ENCODE measurements at regions not wholly inside any gene's neighbourhood (a gene's known extent, or its start where the extent isn't known, plus 50 kb on each side); places are given as distances from the start of the nearest gene placed in this dataset.
"Not testable (repeated sequence)": the region's sequence is repeated elsewhere in the genome, so short reads cannot be mapped to it uniquely, and the experiment has no call there.

GRCh38 chr9:33695856-33696255 is 99.5 kb upstream of the PRSS3 start:
- DNase-seq = no peak

DNA sequence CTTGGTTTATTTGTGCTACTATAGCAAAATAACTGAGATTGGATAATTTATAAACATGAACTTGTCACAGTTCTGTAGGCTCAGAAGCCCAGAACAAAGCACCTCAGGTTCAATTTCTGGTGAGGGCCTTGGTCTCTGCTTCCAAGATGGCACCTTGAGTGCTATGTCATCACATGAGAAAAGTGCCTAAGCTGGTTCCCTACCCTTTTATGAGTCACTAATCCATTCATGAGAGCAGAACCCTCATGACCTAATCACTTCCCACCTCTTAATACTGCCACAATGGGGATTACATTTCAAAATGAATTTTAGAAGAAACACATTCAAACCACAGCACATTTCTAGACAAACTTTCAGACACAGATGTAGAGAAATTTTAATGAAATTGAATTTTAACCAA is 98.2 kb upstream of the PRSS3 start:
- no peak for DNase-seq

DNA sequence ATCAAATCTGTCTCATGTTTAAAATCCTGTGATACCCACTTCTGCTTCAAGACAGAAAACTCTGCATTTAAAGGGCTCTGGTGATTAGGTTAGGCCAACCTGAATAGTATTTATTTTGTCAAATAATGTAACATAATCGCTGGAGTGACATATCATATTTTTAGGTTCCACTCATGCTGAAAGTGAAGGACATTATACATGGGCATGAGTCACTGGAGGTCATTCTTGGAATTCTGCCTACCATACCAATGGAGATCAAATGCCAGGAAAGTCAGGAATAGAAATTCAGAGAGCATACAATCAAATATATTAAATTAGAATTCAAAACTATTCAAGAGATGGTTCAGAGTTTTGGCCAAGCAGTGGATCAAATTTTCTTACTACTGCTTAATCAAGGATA is 97.1 kb upstream of the PRSS3 start:
- no peak for DNase-seq

DNA sequence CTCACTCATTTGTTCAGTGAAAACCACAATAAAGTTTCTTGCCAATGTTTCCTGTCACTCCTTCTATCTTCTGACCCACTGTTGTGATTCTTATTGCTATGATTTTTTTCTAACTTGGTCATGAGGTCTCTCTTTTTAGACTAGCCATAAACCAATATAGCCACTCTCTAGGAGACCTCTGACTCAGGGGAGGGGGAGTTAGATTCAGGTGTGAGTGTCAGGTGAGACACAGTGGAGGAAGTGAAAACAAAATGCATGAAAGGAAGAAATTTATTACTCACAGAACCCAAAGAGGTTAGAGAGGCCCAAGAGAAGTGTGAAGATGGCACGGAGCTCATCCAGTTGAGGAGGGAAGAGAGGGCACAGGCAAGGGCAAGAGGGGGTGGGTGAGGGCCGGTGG is 94.4 kb upstream of the PRSS3 start:
- DNase-seq = not testable (repeated sequence)

DNA sequence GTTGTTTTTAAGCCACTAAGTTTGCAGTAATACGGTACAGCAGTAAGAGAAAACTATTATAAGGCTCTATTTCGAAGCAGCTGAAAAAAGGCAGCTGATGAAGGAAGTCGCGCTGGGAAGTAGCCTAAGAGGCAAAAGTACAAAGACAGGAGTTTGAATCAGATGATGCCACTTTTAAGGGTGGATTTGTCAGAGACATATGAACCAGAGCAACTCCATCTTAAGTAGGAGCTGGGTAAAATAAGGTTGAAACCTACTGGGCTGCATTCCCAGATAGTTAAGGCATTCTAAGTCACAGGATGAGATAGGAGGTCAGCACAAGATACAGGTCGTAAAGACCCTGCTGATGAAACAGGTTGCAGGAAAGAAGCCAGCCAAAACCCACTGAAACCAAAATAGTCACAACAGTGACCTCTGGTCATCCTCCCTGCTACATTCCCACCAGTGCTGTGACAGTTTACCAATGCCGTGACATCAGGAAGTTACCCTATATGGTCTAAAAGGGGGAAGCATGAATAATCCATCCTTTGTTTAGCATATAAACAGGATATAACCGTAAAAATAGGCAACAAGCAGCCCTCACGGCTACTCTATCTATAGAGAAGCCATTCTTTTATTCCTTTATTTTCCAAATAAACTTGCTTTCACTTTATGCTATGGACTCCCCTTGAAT is 91.8 kb upstream of the PRSS3 start:
- no peak for DNase-seq

GRCh38 chr9:33705440-33705839 is 89.9 kb upstream of the PRSS3 start:
- not testable (repeated sequence) for DNase-seq

DNA sequence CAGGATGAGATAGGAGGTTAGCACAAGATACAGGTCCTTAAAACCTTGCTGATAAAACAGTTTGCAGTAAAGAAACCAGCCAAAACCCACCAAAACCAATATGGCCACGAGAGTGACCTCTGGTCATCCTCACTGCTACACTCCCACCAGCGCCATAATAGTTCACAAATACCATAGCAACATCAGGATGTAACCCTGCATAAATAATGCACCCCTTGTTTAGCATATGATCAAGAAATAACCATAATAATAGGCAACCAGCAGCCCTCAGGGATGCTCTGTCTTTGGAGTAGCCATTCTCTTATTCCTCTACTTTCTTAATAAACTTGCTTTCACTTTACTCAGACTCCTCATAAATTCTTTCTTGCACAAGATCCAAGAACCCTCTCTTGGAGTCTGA is 86.9 kb upstream of the PRSS3 start:
- no peak for DNase-seq

DNA sequence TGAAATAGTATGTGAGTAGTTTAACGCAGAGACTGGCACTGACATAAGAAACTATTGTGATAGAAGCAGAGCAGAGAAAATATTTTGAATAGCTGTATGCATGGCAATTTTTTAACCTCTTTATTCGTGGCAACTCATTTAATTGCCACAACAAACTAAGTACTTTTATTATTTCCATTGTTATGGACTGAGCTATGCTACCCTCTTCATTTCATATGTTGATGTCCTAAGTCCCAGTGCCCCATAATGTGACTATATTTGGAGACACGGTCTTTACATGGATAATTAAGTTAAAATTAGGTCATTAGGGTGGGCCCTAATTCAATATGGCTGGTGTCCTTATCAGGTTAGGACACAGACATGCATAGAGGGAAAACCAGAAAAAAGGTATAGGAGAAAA is 86.1 kb upstream of the PRSS3 start:
- no peak for DNase-seq

GRCh38 chr9:33711418-33711817 is 83.9 kb upstream of the PRSS3 start:
- DNase-seq = not testable (repeated sequence)

DNA sequence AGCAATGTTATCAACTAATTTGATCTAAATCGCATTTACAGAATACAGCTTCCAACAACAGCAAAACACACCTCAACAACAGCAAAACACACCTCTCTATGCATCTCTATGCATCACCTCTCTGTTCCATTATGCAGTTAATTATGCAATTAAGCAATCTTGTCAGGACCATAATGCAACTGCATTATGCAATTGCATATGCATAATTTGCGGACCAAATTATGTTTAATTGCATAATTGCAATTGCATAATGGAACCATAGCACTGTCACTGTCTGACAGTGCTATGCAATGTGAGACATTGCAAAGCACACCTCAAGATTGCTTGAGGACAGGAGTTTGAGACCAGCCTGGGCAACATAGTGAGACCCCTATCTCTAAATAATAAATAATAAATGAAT is 80.4 kb upstream of the PRSS3 start:
- no peak for DNase-seq

- no peak for DNase-seq
Observed at GRCh38 chr9:33718987-33719386, 76.4 kb upstream of the PRSS3 start.

DNA sequence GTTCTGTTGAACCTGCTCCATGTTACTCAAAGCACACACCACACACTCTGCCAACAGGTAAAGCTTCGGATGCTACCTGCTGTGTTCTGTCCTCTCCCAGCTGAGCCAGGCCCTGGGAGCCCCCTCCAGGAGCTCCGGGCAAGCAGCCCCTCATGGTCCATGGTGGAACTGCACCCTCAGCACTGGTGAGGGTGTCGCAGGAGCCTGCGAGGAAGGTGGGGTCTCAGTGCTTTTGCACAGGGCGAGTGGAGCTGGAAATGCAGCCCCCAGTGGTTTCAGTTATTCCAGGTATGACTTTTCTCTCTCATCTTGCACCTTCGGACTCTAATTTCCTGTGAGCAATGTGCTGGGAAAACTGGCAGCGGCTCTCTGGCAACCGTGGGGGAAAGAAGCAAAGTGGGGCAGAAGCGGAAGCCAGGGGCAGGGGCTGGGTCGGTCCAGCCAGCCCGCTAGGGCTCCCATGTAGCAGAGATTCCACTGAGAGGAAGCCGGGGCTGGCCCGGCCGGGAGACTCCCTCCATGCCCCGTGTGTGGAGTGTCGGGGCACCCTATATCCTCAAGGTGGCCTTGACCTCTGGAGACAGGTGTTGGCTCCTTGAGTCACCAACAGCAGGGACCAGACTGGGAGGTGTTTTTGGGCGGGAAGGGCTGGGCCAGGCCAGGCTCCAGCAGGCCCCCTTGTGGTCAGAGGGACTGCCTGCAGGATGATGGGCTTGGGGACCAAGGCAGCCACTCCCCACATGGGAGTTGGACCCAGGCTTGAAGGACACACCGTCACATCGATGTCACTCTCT is 75.6 kb upstream of the PRSS3 start:
- peak; percentile 21 for DNase-seq

- DNase-seq = peak; percentile 90
Observed at GRCh38 chr9:33721674-33722358, 73.5 kb upstream of the PRSS3 start.

- DNase-seq = no peak
Observed at GRCh38 chr9:33722359-33722675, 73.0 kb upstream of the PRSS3 start.

DNA sequence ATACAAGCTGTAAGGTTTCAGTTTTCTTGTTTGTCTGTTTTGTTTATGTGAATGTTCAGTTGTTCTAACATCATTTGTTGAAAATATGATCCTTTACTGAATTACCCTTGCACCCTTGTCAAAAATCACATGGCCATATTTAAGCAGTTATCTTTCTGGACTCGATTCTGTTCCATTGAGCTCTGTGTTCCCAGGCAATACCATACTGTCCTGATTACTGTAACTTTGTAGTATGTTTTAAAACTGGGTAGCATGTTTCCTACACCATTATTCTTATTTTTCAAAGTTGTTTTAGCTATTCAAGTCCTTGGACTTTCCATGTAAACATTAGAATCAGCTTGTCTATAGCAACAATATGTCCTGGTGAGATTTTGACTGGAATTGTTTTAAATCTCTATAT is 66.7 kb upstream of the PRSS3 start:
- DNase-seq = no peak

DNA sequence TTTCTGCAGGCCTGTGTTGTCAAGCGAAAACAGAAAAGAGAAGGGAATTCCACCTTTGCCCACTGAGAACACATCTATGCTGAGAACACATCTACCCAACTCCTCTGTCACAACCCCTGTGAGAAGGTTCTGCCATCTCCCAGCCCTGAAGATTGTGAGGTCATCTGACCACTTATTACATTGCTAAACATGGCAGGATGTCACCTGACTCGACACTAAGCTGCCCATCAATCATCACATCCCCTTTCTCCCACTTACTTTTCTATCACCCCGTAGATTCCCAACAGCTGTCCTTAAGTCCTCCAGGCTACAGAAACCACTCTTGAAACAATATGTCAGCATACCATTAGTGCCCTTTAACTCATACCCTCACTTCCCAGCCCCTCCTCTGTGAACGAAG is 64.2 kb upstream of the PRSS3 start:
- DNase-seq = no peak

GRCh38 chr9:33731625-33732024 is 63.7 kb upstream of the PRSS3 start:
- DNase-seq = no peak

GRCh38 chr9:33734247-33734940 is 61.0 kb upstream of the PRSS3 start:
- not testable (repeated sequence) for DNase-seq

DNA sequence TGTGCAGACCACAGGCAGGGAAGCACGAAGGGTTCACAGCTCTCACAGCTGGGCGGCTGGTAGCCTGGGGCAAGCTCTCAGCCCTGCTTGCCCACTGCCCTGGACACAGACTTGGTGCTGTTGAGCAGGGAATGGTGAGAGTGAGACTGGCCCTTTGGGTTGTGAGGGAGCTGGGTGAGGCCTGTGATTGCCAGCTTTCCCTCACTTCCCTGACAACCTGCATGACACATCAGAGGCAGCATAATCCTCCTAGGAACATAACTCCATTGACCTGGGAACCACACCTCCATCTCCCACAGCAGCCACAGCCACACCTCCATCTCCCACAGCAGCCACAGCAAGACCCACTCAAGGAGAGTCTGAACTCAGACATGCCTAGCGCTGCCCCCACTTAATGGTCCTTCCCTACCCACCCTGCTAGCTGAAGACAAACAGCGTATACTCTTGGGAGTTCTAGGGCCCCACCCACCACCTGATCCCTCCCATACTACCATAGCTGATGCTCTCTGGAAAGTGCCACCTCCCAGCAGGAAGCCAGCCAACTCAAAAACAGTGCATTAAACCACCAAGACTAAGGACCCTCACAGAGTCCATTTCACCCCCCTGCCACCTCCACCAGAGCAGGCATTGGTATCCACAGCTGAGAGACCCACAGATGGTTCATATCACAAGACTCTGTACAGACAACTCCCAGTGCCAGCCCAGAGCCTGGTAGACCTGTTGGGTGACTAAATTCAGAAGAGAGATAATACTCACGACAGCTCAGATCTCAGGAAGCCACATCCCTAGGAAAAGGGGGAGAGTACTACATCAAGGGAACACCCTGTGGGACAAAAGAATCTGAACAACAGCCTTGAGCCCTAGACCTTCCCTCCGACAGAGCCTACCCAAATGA is 60.2 kb upstream of the PRSS3 start:
- DNase-seq = not testable (repeated sequence)

GRCh38 chr9:33737811-33738606 is 57.4 kb upstream of the PRSS3 start:
- DNase-seq = no peak

DNA sequence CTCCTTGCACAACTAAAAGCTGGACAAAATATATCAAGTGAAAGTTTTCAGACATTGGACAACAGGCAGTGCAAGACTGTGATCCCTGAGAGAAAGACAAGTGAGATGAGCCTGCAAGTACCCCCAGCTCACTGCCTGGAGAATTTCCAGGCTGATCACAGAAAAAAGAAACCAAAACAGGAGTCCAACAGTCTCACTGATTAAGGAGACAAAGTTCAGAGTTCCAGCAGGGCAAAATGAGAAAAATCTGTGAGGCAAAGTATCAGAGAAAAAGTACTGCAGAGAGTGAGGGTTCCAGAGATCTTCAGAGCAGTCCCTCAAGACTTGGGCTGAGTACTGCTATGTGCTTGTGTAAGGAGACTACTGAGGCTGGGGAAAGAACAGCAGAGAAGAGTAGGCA is 56.0 kb upstream of the PRSS3 start:
- no peak for DNase-seq

GRCh38 chr9:33740075-33740474 is 55.3 kb upstream of the PRSS3 start:
- DNase-seq = no peak
